NT2/D1 (cell line): ENCODE measurements at regions not wholly inside any gene's neighbourhood (a gene's known extent, or its start where the extent isn't known, plus 50 kb on each side); places are given as distances from the start of the nearest gene placed in this dataset.

Experiments used
- DNase-seq: peaks from one replicate; pipeline ENCODE4 v3.0.0-alpha.2; 2011; ENCODE audit warnings: low read depth, low spot score
- H3K27me3 ChIP-seq: 2 replicates; pipeline ENCODE4 v1.6.0; 2011; ENCODE audit warnings: mild to moderate bottlenecking; ENCODE audit not compliant: insufficient read length, insufficient read depth
- H3K36me3 ChIP-seq: 2 replicates; pipeline ENCODE4 v1.6.1; 2011; ENCODE audit warnings: mild to moderate bottlenecking, low read length, mixed read lengths; ENCODE audit not compliant: insufficient read depth, insufficient read length
- H3K4me1 ChIP-seq: 2 replicates; pipeline ENCODE4 v1.5.1; 2011; ENCODE audit not compliant: insufficient read depth, insufficient read length
- H3K4me3 ChIP-seq: 2 replicates; pipeline ENCODE4 v1.5.1; 2011; ENCODE audit warnings: low read depth; ENCODE audit not compliant: insufficient read length
- H3K9ac ChIP-seq: 2 replicates; pipeline ENCODE4 v1.6.0; 2011; ENCODE audit warnings: low read depth; ENCODE audit not compliant: insufficient read length
- H3K9me3 ChIP-seq: 2 replicates; pipeline ENCODE4 v1.5.1; 2011; ENCODE audit warnings: mild to moderate bottlenecking, low read length; ENCODE audit not compliant: insufficient read depth
- SUZ12 ChIP-seq: IDR thresholded peaks from 2 replicates; pipeline ENCODE4 v1.6.1; 2011; ENCODE audit not compliant: insufficient read length, insufficient read depth; ENCODE audit errors: extremely low read depth
- YY1 ChIP-seq: IDR thresholded peaks from 2 replicates; pipeline ENCODE4 v1.6.1; 2011; ENCODE audit not compliant: insufficient read length, insufficient read depth
- ZNF274 ChIP-seq: IDR thresholded peaks from 2 replicates; pipeline ENCODE4 v1.6.1; 2011; ENCODE audit warnings: mild to moderate bottlenecking, low read depth, low read length

- no peaks in the 10 kb centered on the region for H3K36me3 ChIP-seq
- no peak for DNase-seq
- no peaks in the 10 kb centered on the region; the same call in 1 of the 2 replicates for H3K9me3 ChIP-seq
- TF ChIP-seq SUZ12 = no peak
- H3K4me1 ChIP-seq = no peaks in the 10 kb centered on the region
- H3K4me3 ChIP-seq = no peak overlapping the region
- H3K27me3 ChIP-seq = peaks cover 28% of the 10 kb centered on the region
- no peak overlapping the region for H3K9ac ChIP-seq
These were observed 201.6 kb downstream of the PRDM2 start for GRCh38 chr1:13901597-13901996.

- Histone ChIP-seq H3K9ac (no peak overlapping the region), H3K36me3 (no peaks in the 10 kb centered on the region), H3K4me1 (no peaks in the 10 kb centered on the region), H3K27me3 (peaks cover 16% of the 10 kb centered on the region), H3K4me3 (no peak overlapping the region), H3K9me3 (no peaks in the 10 kb centered on the region; the same call in 1 of the 2 replicates)
- no peak for TF ChIP-seq SUZ12
- TF ChIP-seq YY1 = no peak
- TF ChIP-seq ZNF274 = no peak
- no peak for DNase-seq
These were observed 208.1 kb downstream of the PRDM2 start for GRCh38 chr1:13908128-13908527.

GRCh38 chr1:13911697-13912619 is 212.0 kb downstream of the PRDM2 start:
- DNase-seq = no peak
- Histone ChIP-seq H3K9me3 (no peaks in the 10 kb centered on the region), H3K9ac (no peak overlapping the region), H3K36me3 (no peaks in the 10 kb centered on the region), H3K27me3 (peaks cover 4% of the 10 kb centered on the region), H3K4me3 (no peak overlapping the region), H3K4me1 (no peaks in the 10 kb centered on the region)
- no peak for TF ChIP-seq YY1
- no peak for TF ChIP-seq SUZ12
- TF ChIP-seq ZNF274 = no peak

- Histone ChIP-seq H3K4me3 (no peak overlapping the region), H3K9me3 (no peaks in the 10 kb centered on the region), H3K9ac (no peak overlapping the region), H3K36me3 (no peaks in the 10 kb centered on the region), H3K27me3 (peaks cover 4% of the 10 kb centered on the region), H3K4me1 (no peaks in the 10 kb centered on the region)
- no peak for TF ChIP-seq YY1
- no peak for DNase-seq
These were observed 213.4 kb downstream of the PRDM2 start for GRCh38 chr1:13913396-13913795.

- Histone ChIP-seq H3K36me3 (no peaks in the 10 kb centered on the region), H3K4me1 (no peaks in the 10 kb centered on the region), H3K9me3 (peaks cover 21% of the 10 kb centered on the region), H3K27me3 (peaks cover 4% of the 10 kb centered on the region), H3K4me3 (no peak overlapping the region), H3K9ac (no peak overlapping the region)
- DNase-seq = no peak
- no peak for TF ChIP-seq SUZ12
- no peak for TF ChIP-seq YY1
- TF ChIP-seq ZNF274 = no peak
These were observed 216.5 kb downstream of the PRDM2 start for GRCh38 chr1:13916530-13916929.

- no peak overlapping the region for H3K9ac ChIP-seq
- TF ChIP-seq SUZ12 (no peak), YY1 (no peak), ZNF274 (no peak)
- no peaks in the 10 kb centered on the region for H3K36me3 ChIP-seq
- DNase-seq = no peak
- no peaks in the 10 kb centered on the region for H3K4me1 ChIP-seq
- H3K27me3 ChIP-seq = no peaks in the 10 kb centered on the region
- no peak overlapping the region for H3K4me3 ChIP-seq
- peaks cover 21% of the 10 kb centered on the region for H3K9me3 ChIP-seq
These were observed 217.6 kb downstream of the PRDM2 start for GRCh38 chr1:13917607-13918006.

- TF ChIP-seq ZNF274 (no peak), SUZ12 (no peak), YY1 (no peak)
- DNase-seq = no peak
- H3K9me3 ChIP-seq = peaks cover 21% of the 10 kb centered on the region
- no peak overlapping the region for H3K9ac ChIP-seq
- no peaks in the 10 kb centered on the region for H3K36me3 ChIP-seq
- H3K27me3 ChIP-seq = no peaks in the 10 kb centered on the region
- no peak overlapping the region for H3K4me3 ChIP-seq
- H3K4me1 ChIP-seq = no peaks in the 10 kb centered on the region
These were observed 218.9 kb downstream of the PRDM2 start for GRCh38 chr1:13918862-13919261.
